ENCODE measurements at regions not wholly inside any gene's neighbourhood (a gene's known extent, or its start where the extent isn't known, plus 50 kb on each side); places are given as distances from the start of the nearest gene placed in this dataset.
"Not testable (repeated sequence)": the region's sequence is repeated elsewhere in the genome, so short reads cannot be mapped to it uniquely, and the experiment has no call there.

GRCh38 chr5:142259758-142260157 is 65.1 kb downstream of the SPRY4 start:
- Mint-ChIP-seq H3K27ac (no peak overlapping the region), H3K9me3 (peaks cover 0 to 4% (median 0%) of the 10 kb centered on the region in 6 donors), H3K4me1 (peaks cover 13 to 17% of the 10 kb centered on the region in 2 donors), H3K36me3 (peaks cover 0 to 4% (median 0%) of the 10 kb centered on the region in 3 donors), H3K27me3 (ENCODE audit: low read depth in 3 of 3) (peaks cover 0 to 3% (median 0%) of the 10 kb centered on the region in 3 donors), H3K4me3 (no peak overlapping the region)
- no peak for DNase-seq

DNA sequence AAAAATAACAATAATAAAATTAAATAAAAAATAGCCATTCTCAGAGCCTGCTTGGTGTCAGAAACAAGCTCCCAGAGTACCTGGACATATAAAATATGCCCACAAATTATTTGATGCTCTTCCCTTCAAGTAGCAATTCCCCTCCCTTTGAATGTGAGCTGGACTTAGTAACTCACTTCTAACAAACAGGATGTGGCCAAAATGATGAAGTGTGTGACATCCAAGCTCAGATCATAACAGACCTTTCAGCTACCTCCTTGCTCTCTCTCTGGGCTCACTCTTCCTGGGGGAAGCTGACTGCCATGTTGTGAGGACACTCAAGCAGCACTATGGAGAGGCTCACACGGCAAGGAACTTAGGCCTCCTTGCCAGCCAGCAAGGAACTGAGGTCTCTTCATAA is 69.0 kb downstream of the SPRY4 start:
- H3K27ac Mint-ChIP-seq: no peak overlapping the region
- peaks cover 0 to 3% (median 0%) of the 10 kb centered on the region in 3 donors for H3K27me3 Mint-ChIP-seq (ENCODE audit: low read depth in 3 of 3)
- peaks cover 0 to 4% (median 0%) of the 10 kb centered on the region in 3 donors for H3K36me3 Mint-ChIP-seq
- peaks cover 5 to 6% of the 10 kb centered on the region in 2 donors for H3K4me1 Mint-ChIP-seq
- H3K9me3 Mint-ChIP-seq: peaks cover 0 to 4% (median 0%) of the 10 kb centered on the region in 6 donors
- no peak overlapping the region for H3K4me3 Mint-ChIP-seq
- DNase-seq: no peak

DNA sequence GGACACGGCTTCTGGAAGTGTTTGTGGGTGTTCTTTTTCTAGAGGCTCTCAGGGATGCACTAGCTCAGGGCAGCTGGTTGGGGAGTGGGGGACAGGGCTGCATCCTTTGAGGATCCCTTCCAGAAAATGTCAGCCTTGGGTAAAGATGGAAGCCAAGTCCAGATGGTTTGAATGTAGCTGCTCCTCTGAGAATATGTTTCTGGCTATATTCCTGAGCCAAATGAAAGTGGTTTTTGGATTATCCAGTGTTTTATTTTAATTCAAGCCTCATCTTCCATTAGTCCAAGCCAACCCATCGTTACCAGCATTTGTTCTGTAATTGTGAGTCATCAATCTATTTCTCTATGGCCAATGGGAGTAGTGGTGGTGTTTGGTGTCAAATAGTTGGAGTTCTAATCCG is 70.4 kb downstream of the SPRY4 start:
- H3K4me3 Mint-ChIP-seq: no peak overlapping the region
- peaks cover 0 to 4% (median 0%) of the 10 kb centered on the region in 6 donors for H3K9me3 Mint-ChIP-seq
- H3K27ac Mint-ChIP-seq: no peak overlapping the region
- H3K27me3 Mint-ChIP-seq (ENCODE audit: low read depth in 3 of 3): peaks cover 0 to 3% (median 0%) of the 10 kb centered on the region in 3 donors
- no peak for DNase-seq
- peaks cover 6 to 10% of the 10 kb centered on the region in 2 donors for H3K4me1 Mint-ChIP-seq
- peaks cover 0 to 4% (median 0%) of the 10 kb centered on the region in 3 donors for H3K36me3 Mint-ChIP-seq

- peaks cover 0 to 4% (median 0%) of the 10 kb centered on the region in 6 donors for H3K9me3 Mint-ChIP-seq
- H3K27me3 Mint-ChIP-seq (ENCODE audit: low read depth in 3 of 3): peaks cover 0 to 2% (median 0%) of the 10 kb centered on the region in 3 donors
- DNase-seq: no peak
- no peak overlapping the region for H3K27ac Mint-ChIP-seq
- peaks cover 0 to 4% (median 0%) of the 10 kb centered on the region in 3 donors for H3K36me3 Mint-ChIP-seq
- H3K4me3 Mint-ChIP-seq: no peak overlapping the region
- peaks cover 6 to 10% of the 10 kb centered on the region in 2 donors for H3K4me1 Mint-ChIP-seq
These were observed 70.9 kb downstream of the SPRY4 start for GRCh38 chr5:142253938-142254337.

GRCh38 chr5:142250119-142250518 is 74.7 kb downstream of the SPRY4 start:
- Mint-ChIP-seq H3K27ac (no peak overlapping the region), H3K36me3 (no peaks in the 10 kb centered on the region), H3K27me3 (ENCODE audit: low read depth in 3 of 3) (peaks cover 0 to 2% (median 0%) of the 10 kb centered on the region in 3 donors), H3K9me3 (no peaks in the 10 kb centered on the region), H3K4me1 (peaks cover 3 to 6% of the 10 kb centered on the region in 2 donors), H3K4me3 (no peak overlapping the region)
- DNase-seq: no peak

GRCh38 chr5:142248853-142249462 is 75.9 kb downstream of the SPRY4 start:
- Mint-ChIP-seq H3K4me3 (no peak overlapping the region), H3K27me3 (ENCODE audit: low read depth in 3 of 3) (peaks cover 0 to 4% (median 0%) of the 10 kb centered on the region in 3 donors), H3K27ac (no peak overlapping the region), H3K4me1 (peaks cover 3 to 6% of the 10 kb centered on the region in 2 donors), H3K36me3 (no peaks in the 10 kb centered on the region), H3K9me3 (no peaks in the 10 kb centered on the region)
- no peak for DNase-seq

DNA sequence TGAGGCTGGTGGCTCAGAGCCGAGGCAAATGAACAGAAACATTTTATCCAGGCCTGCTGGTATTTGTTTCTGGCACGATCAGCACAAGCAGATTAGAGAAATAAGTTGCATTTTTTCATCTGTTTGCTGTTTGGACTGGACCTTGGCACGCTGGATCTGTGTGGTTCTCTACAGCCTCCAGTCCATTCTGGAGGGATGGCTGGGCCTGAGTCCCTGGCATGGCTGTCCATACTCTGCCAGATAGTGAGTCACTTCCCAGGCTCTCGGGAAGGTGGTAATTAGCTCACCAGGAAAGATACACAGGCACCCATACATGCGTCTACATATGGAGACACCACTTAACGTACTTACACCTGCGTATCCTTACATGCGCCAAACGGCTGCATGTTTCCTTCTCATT is 78.6 kb downstream of the SPRY4 start:
- no peak for DNase-seq
- H3K27me3 Mint-ChIP-seq (ENCODE audit: low read depth in 3 of 3): peaks cover 0 to 9% (median 0%) of the 10 kb centered on the region in 3 donors
- H3K27ac Mint-ChIP-seq: no peak overlapping the region
- H3K4me1 Mint-ChIP-seq: peaks cover 1 to 6% of the 10 kb centered on the region in 2 donors
- H3K4me3 Mint-ChIP-seq: no peak overlapping the region
- no peaks in the 10 kb centered on the region for H3K9me3 Mint-ChIP-seq
- no peaks in the 10 kb centered on the region for H3K36me3 Mint-ChIP-seq

DNA sequence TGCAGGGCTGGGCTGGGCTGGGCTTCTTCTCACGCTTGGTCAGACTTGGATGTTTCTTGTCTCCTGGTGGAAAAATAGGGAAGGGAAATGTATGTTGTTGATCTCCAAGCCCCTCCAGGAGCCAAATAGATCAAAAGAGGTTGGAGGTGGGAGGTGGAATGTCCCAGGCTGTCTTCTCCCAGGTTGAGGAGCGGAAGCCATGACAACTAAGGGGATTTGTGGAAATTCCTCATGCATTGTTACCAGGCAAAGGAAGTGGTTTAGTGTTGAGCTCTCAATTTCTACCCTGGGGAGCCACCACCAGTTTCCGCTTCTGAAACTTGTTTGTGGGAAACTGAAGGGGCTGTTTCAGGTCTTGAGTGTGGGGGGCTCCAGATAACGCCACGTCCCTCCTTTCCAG is 79.0 kb downstream of the SPRY4 start:
- Mint-ChIP-seq H3K4me3 (no peak overlapping the region), H3K27ac (no peak overlapping the region), H3K4me1 (peaks cover 0 to 6% of the 10 kb centered on the region in 2 donors), H3K36me3 (no peaks in the 10 kb centered on the region), H3K9me3 (no peaks in the 10 kb centered on the region), H3K27me3 (ENCODE audit: low read depth in 3 of 3) (peaks cover 0 to 9% (median 0%) of the 10 kb centered on the region in 3 donors)
- no peak for DNase-seq

DNA sequence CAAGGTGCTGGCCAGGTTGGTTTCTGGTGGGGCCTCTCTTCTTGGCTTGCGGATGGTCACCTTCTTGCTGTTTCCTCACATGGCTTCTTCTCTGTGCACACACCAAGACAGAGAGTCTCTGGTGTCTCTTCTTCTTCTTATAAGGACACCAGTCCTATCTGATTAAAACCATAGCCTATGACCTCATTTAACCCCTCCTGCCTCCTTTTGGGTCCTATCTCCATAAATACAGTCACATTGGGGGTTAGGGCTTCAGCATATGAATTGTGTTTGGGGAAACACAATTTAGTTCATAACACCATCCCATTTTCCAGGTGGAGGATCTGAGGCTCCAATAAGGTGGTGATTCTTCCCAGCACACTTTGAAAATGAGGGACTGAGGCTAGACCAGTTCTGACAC is 80.4 kb downstream of the SPRY4 start:
- no peaks in the 10 kb centered on the region for H3K4me1 Mint-ChIP-seq
- no peak overlapping the region for H3K27ac Mint-ChIP-seq
- no peak overlapping the region for H3K4me3 Mint-ChIP-seq
- H3K36me3 Mint-ChIP-seq: no peaks in the 10 kb centered on the region
- H3K9me3 Mint-ChIP-seq: no peaks in the 10 kb centered on the region
- H3K27me3 Mint-ChIP-seq (ENCODE audit: low read depth in 3 of 3): peaks cover 0 to 7% (median 0%) of the 10 kb centered on the region in 3 donors
- no peak for DNase-seq

GRCh38 chr5:142242272-142242671 is 82.5 kb downstream of the SPRY4 start:
- Mint-ChIP-seq H3K27ac (no peak overlapping the region), H3K36me3 (no peaks in the 10 kb centered on the region), H3K4me1 (no peaks in the 10 kb centered on the region), H3K9me3 (no peaks in the 10 kb centered on the region), H3K4me3 (no peak overlapping the region), H3K27me3 (ENCODE audit: low read depth in 3 of 3) (peaks cover 0 to 7% (median 3%) of the 10 kb centered on the region in 3 donors)
- DNase-seq: no peak

GRCh38 chr5:142239394-142240159 is 85.2 kb downstream of the SPRY4 start:
- Mint-ChIP-seq H3K27me3 (ENCODE audit: low read depth in 3 of 3) (peaks cover 2 to 7% (median 7%) of the 10 kb centered on the region in 3 donors), H3K27ac (peak overlapping the region in 1 of 6 donors; percentile 16), H3K4me3 (no peak overlapping the region), H3K36me3 (no peaks in the 10 kb centered on the region), H3K4me1 (peaks cover 3 to 15% of the 10 kb centered on the region in 2 donors), H3K9me3 (no peaks in the 10 kb centered on the region)
- no peak for DNase-seq

DNA sequence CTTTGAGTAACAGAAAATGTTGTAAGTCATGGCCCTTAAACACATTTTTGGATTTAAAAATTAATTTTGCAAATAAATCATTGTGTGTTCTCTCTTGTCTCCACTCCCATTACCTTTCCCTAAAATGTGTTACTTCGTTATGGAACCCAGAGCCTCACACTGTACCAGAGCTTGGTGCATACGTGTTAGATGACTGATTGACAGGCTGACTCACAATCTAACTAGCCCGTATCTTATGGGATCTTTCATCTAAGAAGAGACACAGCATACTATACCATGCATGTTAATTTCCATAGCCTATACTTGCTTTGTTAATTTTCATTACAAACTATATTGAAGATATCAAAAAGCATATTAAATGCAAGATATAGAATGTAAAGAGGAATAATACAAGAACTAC is 87.1 kb downstream of the SPRY4 start:
- H3K4me1 Mint-ChIP-seq: peaks cover 3 to 15% of the 10 kb centered on the region in 2 donors
- no peak for DNase-seq
- no peak overlapping the region for H3K4me3 Mint-ChIP-seq
- H3K27ac Mint-ChIP-seq: no peak overlapping the region
- no peaks in the 10 kb centered on the region for H3K36me3 Mint-ChIP-seq
- peaks cover 4 to 7% (median 5%) of the 10 kb centered on the region in 3 donors for H3K27me3 Mint-ChIP-seq (ENCODE audit: low read depth in 3 of 3)
- H3K9me3 Mint-ChIP-seq: no peaks in the 10 kb centered on the region

DNA sequence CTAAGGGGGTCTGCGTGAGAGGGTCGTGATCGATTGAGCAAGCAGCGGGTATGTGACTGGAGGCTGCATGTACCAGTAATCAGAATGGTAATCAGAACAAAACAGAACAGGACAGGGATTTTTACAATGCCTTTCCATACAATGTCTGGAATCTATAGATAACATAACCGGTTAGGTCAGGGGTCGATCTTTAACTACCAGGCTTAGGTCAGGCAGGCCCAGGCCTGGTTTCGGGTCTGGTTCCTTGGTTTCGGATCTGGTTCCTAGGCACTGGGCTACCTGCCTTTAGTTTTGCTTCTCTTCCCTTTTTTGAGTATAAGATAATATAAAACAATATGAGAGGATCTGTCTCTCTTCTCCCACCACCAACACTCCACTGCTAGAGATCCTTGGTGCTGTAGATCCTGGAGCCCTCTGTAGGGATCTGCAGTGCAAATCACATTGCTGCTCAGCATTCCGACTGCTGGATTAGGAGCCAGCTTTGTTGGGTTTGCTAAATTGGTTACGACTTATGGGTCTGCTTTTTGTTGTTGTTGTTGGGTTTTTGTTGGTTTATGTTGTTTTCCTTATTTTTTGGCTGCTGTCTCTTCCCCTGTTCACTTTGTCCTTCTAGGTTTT is 88.0 kb downstream of the SPRY4 start:
- not testable (repeated sequence) for DNase-seq; H3K36me3 Mint-ChIP-seq; H3K4me3 Mint-ChIP-seq; H3K27me3 Mint-ChIP-seq (ENCODE audit: low read depth in 3 of 3); H3K9me3 Mint-ChIP-seq; H3K27ac Mint-ChIP-seq
- H3K4me1 Mint-ChIP-seq: peaks cover 3 to 15% of the 10 kb centered on the region in 2 donors

Measured in immature natural killer cell (primary cell).